Esophagus mucosa (tissue), 1 donor: ENCODE measurements at regions not wholly inside any gene's neighbourhood (a gene's known extent, or its start where the extent isn't known, plus 50 kb on each side); places are given as distances from the start of the nearest gene placed in this dataset.
"Not testable (repeated sequence)": the region's sequence is repeated elsewhere in the genome, so short reads cannot be mapped to it uniquely, and the experiment has no call there.

ENCODE experiments used
- ATAC-seq: fragments of 200-7000 bp; cut with Tn5 transposase; one replicate; pipeline ENCODE4 v1.9.1; 2020
- donor health status: DM: yes; HTN: yes; CAD: no.

- ATAC-seq, result no peak
Measured at GRCh38 chr5:14930486-14930885, 58.9 kb upstream of the ANKH start.

DNA sequence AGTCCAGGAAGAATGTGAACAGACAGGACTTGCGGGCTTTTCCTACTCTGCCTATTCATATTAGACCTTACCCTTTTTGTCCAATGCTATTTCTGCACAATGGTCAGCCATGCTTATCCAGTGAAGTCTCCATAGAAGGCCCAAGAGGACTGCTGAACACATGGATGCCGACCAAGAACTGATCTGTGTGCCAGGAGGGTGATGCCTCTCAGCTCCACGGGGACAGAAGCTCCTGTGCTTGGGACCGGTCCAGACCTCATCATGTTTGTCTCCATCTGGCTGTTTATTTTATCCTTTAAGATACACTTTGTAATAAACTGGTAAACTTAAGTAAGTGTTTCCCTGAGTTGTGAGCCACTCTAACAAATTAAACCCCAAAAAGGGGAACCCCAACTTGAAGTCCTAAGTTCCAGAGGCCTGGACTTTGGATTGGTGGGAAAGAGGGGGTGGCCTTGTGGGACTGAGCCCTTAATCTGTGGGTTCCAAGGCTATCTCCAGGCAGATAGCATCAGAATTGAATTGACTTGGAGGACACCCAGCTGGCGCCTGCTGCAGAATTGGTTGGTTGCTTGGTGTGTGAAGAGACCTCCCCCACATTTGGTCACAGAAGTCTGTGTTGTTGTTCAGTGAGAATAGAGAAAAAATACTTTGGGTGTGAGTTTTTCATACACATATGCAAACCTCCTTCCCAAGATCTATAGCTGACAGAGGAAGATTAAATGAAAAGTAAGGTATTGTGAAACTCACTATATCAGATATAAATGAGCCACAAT is 57.9 kb upstream of the ANKH start:
- no peak for ATAC-seq

DNA sequence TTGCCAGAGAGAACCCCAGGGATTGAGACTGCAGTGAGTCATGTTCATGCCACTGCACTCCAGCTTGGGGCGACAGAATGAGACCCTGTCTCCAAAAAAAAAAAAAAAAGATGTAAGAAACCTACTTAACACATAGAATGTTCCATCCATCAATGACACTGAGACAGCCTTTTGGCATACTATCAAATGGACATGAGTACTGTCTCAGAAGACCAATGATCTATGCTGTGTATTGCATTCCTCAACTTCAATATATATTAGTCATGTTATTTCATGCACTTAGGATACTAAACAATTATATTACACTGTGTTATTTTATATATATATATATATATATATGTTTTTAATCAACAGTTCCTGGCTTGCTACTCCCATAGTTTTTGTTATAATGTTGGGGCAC is 57.1 kb upstream of the ANKH start:
- ATAC-seq, result no peak

GRCh38 chr5:14925326-14925725 is 53.7 kb upstream of the ANKH start:
- ATAC-seq, result no peak

DNA sequence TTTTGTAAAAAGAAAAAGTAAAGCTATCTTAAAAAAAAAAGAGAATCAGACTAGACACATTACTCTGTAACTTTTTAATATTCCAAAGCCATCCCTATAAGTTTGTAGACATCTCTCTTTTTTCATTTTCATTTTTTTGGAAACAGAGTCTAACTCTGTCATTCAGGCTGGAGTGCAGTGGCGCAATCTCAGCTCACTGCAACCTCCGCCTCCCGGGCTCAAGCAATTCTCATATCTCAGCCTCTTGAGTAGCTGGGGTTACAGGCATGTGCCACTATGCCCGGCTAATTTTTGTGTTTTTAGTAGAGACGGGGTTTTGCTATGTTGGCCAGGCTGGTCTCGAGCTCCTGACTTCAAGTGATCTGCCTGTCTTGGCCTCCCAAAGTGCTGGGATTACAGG is 51.4 kb upstream of the ANKH start:
- not testable (repeated sequence) for ATAC-seq

GRCh38 chr5:14922456-14922855 is 50.9 kb upstream of the ANKH start:
- no peak for ATAC-seq
